ENCODE measurements at regions not wholly inside any gene's neighbourhood (a gene's known extent, or its start where the extent isn't known, plus 50 kb on each side); places are given as distances from the start of the nearest gene placed in this dataset.

DNA sequence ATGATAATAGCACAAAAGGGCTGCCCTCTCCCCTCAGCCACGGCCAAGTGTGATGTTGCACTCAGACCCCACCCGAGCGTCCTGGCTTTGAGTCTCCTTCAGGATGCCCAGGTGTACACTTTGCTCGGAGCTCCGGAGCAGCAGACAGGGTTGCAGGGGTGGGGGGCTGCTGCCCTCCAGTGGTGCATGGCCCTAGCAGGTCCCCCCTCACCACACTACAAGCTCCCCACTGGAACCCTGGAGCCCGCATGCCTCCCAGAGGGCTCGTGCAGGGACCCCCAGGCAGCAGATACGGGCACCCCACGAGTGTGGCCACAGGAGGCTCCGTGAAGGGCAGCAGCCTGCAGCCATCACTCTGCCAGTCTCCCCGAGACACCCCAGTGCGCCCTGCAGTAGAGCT, 69.9 kb upstream of the C14orf180 start:
- no peak for TF ChIP-seq TAF1 (IDR thresholded peaks at IDR 0.05; ENCODE audit: borderline replicate concordance, low read depth, low read length)
- no peak for TF ChIP-seq POLR2A (IDR thresholded peaks at IDR 0.05; ENCODE audit: low read depth, low read length)
- no peak for TF ChIP-seq POLR2AphosphoS5 (IDR thresholded peaks at IDR 0.05; ENCODE audit: low read depth, low read length)
- no peak for FAIRE-seq
- no peak for DNase-seq (ENCODE audit: insufficient read length)

DNA sequence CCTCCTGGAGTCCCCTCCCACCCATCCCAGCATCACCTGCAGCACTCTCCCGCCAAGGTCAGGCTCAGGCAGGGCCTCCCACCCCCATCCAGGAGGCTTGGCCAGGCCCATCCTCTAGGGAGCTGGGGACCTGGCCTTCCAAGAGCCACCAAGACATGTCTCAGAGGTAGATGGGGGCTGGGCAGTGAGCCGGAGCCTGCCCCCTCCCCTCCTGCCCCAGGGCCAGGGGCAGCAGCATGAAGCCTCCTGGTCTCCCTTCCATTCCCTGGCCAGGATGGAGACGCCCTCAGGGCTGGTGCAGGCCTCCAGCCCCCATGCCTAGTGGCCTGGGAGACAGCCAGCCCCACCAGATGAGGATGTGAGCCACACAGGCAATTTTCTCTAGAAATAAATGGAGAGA, 69.3 kb upstream of the C14orf180 start:
- DNase-seq (ENCODE audit: insufficient read length) (no peak), FAIRE-seq (no peak)

DNA sequence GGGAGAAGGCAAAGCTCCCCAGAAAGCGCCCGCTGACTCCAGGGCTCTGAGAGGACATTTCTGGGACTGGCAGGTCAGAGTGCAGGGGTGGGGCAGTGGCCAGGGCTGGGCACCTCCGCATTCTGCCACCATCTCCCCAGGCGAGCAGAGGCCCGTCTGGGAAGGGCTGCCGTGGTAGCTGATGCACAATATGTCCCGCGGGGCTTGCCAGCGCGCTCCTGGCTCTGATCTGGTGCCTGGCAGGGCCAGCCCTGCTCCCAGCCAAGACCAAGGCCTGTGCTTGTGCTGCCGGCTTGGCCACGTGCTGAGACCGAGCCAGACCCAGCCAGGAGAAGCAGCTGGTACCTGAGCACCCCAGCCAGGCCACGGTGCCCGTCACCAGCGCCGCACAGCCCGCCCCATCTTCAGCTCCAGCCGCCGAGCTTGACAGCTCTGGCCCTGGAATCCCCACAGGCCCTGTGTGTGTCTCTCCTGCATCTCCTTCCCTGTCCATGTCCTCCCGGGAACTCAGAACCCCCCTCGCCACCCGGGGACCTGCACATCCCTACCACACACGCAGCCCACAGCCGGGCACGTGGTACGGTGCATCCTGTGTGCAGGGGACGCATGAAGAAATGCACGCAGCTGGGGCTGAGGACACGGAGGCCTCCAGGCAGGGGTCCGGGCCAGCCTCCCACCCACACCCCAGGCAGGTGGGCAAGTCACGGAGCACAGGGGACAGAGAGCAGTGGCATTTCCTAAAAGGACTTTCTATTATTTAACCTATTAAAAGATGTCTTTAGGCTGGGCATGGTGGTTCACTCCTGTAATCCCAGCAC, 68.6 kb upstream of the C14orf180 start:
- FAIRE-seq (no peak), DNase-seq (ENCODE audit: insufficient read length) (no peak)
- TF ChIP-seq POLR2AphosphoS5 (IDR thresholded peaks at IDR 0.05; ENCODE audit: low read depth, low read length) (no peak), POLR2A (IDR thresholded peaks at IDR 0.05; ENCODE audit: low read depth, low read length) (no peak), TAF1 (IDR thresholded peaks at IDR 0.05; ENCODE audit: borderline replicate concordance, low read depth, low read length) (no peak)

More for the DNA sequence above, 69.3 kb upstream of the C14orf180 start:
- TF ChIP-seq POLR2A (IDR thresholded peaks at IDR 0.05; ENCODE audit: low read depth, low read length), result no peak
- no peak for TF ChIP-seq TAF1 (IDR thresholded peaks at IDR 0.05; ENCODE audit: borderline replicate concordance, low read depth, low read length)
- TF ChIP-seq POLR2AphosphoS5 (IDR thresholded peaks at IDR 0.05; ENCODE audit: low read depth, low read length), result no peak

DNA sequence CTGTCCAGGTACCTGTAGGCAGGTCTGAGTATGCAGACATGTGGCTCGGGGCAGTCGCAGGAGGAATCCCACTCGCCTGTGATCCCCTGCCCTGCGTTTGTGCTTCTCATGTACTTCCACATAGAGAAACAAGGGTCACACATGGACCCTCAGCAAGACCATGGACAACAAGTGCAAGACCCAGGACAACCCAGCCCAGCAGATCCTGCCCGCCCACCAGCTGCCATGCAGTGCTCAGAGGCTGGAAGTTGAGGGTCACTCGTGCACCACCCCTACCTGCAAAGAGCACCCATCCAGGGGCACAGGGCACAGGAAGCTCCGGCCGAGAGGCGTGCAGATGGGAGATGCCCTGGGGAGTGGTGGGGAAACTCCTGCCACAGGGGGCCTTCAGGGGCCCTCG, 67.5 kb upstream of the C14orf180 start:
- no peak for FAIRE-seq
- no peak for TF ChIP-seq POLR2A (IDR thresholded peaks at IDR 0.05; ENCODE audit: low read depth, low read length)
- no peak for TF ChIP-seq POLR2AphosphoS5 (IDR thresholded peaks at IDR 0.05; ENCODE audit: low read depth, low read length)
- no peak for TF ChIP-seq TAF1 (IDR thresholded peaks at IDR 0.05; ENCODE audit: borderline replicate concordance, low read depth, low read length)
- DNase-seq (ENCODE audit: insufficient read length), result no peak

DNA sequence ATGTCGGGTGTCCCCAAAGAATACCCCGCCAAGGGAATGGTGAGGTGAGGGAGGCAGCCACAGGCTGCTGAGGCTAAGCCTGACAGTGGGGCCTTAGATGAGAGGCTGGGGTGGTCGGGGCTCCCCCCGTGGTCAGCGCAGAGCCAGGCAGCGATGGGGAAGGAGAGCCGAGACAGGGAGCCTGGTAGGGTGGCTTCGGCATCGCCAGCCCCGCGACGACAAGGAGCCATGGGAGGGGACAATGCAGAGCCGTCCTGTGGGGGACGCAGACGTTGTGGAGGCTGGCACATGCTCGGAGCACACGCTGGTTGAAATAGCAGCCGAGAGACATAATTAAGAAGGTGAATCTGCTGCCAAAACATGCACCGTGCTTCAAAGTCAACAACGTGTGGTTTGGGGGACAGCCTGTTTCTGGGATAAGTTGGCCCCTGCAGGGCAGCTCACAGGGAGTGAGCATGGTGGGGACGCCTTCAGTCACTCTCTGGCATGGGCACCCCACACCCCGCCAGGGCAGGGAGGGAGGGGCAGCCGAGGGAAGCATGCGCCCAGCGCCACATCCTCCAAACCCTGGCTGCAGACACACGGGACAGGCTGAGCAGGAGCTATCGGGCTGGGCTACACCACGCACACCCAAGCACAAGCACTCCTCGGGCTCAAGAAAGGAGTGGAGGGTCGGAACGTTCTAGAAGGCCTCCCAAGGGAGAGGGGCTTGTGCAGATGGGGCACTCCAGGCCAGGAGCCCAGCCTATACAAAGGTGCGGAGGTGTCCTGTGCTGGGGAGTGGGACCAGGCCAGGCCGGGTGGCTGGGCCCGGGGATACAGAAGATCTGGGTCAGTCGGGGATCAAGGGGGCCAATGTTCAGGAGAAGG, 66.6 kb upstream of the C14orf180 start:
- DNase-seq (ENCODE audit: insufficient read length) (no peak), FAIRE-seq (no peak)
- no peak for TF ChIP-seq POLR2A (IDR thresholded peaks at IDR 0.05; ENCODE audit: low read depth, low read length)
- no peak for TF ChIP-seq POLR2AphosphoS5 (IDR thresholded peaks at IDR 0.05; ENCODE audit: low read depth, low read length)
- no peak for TF ChIP-seq TAF1 (IDR thresholded peaks at IDR 0.05; ENCODE audit: borderline replicate concordance, low read depth, low read length)

DNA sequence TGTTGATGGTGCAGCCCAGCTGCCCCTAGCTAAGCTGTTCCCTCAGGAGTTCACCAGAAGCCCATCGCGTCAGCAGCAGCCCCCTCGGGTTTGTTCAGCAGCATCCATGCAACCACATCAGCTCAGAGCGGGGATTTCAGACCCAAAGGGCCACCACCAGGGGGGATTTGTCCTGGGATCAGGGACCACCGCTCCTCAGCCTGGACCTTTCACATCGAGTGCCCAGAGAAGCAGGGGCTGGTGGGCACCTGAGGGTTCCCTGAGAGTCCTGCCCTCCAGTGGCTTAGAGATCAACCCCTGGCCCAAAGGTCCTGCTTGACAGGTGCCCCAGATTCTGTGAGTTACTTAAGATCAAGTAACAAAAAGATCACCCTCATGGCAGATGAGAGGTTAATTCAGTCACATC, 65.9 kb upstream of the C14orf180 start:
- FAIRE-seq, result no peak
- DNase-seq (ENCODE audit: insufficient read length), result no peak
- TF ChIP-seq TAF1 (IDR thresholded peaks at IDR 0.05; ENCODE audit: borderline replicate concordance, low read depth, low read length) (no peak), POLR2AphosphoS5 (IDR thresholded peaks at IDR 0.05; ENCODE audit: low read depth, low read length) (no peak), POLR2A (IDR thresholded peaks at IDR 0.05; ENCODE audit: low read depth, low read length) (no peak)

DNA sequence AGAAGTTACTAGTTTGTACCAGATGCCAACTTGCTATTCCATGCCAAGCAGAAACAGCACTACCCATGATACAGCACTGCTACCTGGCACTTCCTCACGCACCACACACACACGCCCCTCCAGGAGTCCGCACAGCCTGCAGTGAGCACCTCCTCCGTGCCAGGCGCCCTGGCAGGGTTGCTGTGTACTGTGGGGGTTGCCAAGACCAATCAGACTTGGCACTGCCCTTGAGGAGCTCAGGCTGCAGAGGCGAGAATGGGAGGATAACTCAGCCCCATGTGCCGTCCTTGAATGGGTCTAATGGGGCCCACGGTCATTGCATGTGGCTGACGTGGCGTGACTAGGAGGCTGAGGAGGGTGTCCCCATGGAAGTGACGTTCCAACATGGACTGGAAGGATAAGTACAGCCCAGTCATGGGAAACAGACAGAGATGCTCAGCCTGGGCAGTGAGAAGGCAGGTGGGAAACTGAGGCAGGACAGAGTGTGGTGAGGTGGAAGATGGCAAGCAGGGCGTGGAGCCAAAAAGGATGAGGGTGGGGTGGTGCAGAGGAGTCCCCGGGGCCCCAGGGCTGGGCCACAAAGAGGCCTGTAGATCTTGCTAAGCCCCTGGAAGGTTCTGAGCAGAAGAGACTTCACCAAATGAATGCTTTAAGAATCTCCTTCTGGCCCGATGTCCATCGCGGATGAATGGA, 65.3 kb upstream of the C14orf180 start:
- TF ChIP-seq TAF1 (IDR thresholded peaks at IDR 0.05; ENCODE audit: borderline replicate concordance, low read depth, low read length) (no peak), POLR2A (IDR thresholded peaks at IDR 0.05; ENCODE audit: low read depth, low read length) (no peak), POLR2AphosphoS5 (IDR thresholded peaks at IDR 0.05; ENCODE audit: low read depth, low read length) (no peak)
- no peak for DNase-seq (ENCODE audit: insufficient read length)
- no peak for FAIRE-seq

DNA sequence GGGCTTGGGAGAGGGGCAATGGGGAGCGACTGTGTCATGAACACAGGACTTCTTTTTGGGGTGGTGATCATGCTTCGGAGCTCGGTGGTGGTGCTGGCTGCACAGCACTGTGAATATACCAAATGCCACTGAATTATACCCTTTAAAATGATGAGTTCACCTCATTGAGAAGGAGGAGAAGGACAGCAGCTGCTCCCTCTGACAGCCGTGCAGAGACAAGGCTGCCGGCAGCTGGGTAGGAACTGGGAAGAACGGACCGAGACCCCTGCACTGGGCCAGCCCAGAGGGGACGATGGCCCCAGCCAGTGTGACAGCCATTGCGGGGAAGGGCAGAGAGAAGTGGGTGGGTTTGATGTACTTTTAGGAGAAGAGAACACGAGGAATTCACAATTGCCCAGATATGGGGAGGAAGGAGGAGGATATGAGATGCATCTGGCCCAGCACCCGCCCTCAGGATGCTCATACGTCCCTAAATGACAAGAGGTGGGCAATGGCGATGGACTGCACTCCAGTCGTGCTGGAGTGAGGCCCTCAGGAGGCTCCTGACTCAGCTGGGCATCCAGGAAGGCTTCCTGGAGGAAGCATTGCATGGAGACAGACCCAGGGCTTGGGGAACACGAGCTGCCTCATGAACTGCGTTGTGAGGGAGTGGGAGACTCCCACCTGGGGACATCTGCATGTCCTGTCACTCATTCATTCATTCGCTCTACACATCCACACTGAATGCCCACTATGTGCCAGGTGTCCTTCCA, 64.3 kb upstream of the C14orf180 start:
- FAIRE-seq (no peak), DNase-seq (ENCODE audit: insufficient read length) (no peak)
- TF ChIP-seq POLR2A (IDR thresholded peaks at IDR 0.05; ENCODE audit: low read depth, low read length) (no peak), POLR2AphosphoS5 (IDR thresholded peaks at IDR 0.05; ENCODE audit: low read depth, low read length) (no peak), TAF1 (IDR thresholded peaks at IDR 0.05; ENCODE audit: borderline replicate concordance, low read depth, low read length) (no peak)

DNA sequence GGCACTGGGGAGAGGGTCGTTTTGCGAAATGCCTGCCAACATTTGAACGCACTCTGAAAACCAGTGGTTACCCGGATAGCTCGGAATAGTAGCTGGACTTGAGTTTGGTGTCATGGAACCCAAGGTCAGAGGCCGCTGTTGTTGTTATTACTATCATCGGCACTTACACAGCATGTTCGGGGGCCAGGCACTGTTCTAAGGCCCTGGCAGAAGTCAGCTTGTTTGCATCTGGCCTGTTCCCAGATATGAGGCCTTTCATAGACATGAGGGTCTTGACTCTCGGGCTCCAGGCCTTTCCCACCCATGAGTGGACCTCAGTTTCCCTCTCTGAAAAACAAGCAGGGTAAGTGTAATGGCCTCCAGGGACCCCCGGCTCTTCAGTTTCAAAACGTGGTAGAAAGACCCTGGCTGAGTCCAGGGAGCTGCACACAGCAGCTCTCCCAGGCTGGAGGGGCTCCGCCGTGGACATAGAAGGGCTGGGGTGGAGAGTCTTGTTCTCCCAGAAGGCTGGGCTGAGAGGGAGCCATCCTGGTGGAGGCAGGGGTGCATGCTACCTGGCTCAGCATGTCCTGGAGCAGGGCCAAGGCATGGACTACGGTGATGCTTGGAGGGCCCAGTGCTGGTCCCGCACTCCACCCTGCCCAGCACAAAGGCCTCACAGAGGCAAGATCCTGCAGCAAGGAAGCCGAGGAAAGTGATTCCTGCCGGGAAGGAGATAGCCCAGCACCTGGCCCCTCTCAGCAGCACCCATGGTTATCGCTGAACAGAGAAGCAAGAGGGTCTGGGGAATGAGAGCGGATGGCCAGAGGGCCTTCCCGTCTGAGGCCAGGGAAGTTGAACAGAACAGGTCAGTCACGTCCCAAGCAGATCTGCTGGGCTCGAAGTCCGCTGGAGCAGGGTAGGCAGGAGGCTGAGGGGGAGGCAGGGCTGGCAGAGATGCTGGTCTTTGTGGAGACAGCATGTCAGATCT, 63.5 kb upstream of the C14orf180 start:
- no peak for FAIRE-seq
- DNase-seq (ENCODE audit: insufficient read length), result no peak
- TF ChIP-seq TAF1 (IDR thresholded peaks at IDR 0.05; ENCODE audit: borderline replicate concordance, low read depth, low read length) (no peak), POLR2A (IDR thresholded peaks at IDR 0.05; ENCODE audit: low read depth, low read length) (no peak), POLR2AphosphoS5 (IDR thresholded peaks at IDR 0.05; ENCODE audit: low read depth, low read length) (no peak)

DNA sequence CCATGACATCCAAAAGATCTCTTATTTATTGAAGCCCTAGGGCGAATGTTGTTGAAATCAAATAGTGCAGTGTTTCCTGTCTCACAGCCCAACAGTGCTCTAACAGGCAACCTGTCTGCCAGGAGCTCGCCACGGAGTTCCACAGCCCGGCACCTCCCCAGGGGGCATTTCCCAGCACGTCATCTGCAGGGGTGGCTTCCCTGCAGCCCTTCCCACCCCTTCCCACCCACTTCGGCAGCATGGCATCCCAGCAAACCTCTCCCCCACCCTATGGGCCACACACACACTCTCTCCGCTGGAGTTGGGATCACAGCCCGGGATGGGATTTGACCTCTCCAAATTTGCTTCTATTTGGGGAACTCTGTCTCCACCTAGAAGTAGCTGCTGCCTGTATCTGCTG, 62.7 kb upstream of the C14orf180 start:
- TF ChIP-seq POLR2AphosphoS5 (IDR thresholded peaks at IDR 0.05; ENCODE audit: low read depth, low read length) (no peak), TAF1 (IDR thresholded peaks at IDR 0.05; ENCODE audit: borderline replicate concordance, low read depth, low read length) (no peak), POLR2A (IDR thresholded peaks at IDR 0.05; ENCODE audit: low read depth, low read length) (no peak)
- no peak for FAIRE-seq
- DNase-seq (ENCODE audit: insufficient read length), result no peak

Measured in GM12892 (cell line).